ENCODE measurements at regions not wholly inside any gene's neighbourhood (a gene's known extent, or its start where the extent isn't known, plus 50 kb on each side); places are given as distances from the start of the nearest gene placed in this dataset.

- TF ChIP-seq, protein P1, sequence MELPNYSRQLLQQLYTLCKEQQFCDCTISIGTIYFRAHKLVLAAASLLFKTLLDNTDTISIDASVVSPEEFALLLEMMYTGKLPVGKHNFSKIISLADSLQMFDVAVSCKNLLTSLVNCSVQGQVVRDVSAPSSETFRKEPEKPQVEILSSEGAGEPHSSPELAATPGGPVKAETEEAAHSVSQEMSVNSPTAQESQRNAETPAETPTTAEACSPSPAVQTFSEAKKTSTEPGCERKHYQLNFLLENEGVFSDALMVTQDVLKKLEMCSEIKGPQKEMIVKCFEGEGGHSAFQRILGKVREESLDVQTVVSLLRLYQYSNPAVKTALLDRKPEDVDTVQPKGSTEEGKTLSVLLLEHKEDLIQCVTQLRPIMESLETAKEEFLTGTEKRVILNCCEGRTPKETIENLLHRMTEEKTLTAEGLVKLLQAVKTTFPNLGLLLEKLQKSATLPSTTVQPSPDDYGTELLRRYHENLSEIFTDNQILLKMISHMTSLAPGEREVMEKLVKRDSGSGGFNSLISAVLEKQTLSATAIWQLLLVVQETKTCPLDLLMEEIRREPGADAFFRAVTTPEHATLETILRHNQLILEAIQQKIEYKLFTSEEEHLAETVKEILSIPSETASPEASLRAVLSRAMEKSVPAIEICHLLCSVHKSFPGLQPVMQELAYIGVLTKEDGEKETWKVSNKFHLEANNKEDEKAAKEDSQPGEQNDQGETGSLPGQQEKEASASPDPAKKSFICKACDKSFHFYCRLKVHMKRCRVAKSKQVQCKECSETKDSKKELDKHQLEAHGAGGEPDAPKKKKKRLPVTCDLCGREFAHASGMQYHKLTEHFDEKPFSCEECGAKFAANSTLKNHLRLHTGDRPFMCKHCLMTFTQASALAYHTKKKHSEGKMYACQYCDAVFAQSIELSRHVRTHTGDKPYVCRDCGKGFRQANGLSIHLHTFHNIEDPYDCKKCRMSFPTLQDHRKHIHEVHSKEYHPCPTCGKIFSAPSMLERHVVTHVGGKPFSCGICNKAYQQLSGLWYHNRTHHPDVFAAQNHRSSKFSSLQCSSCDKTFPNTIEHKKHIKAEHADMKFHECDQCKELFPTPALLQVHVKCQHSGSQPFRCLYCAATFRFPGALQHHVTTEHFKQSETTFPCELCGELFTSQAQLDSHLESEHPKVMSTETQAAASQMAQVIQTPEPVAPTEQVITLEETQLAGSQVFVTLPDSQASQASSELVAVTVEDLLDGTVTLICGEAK (IDR thresholded peaks at IDR 0.05) = 0 out of 2 replicates have a peak, but pooled peaks have one; percentile 28
- TF ChIP-seq, protein P1 (CRISPR knock-in tag; IDR thresholded peaks at IDR 0.05) = no peak
- TF ChIP-seq ESRRA (IDR thresholded peaks at IDR 0.05; ENCODE audit: borderline replicate concordance, low read depth) = no peak
- DNase-seq (ENCODE audit: extremely low read depth in 1 of 4, low spot score in 3 of 4) (no peak), FAIRE-seq (no peak), ATAC-seq (no peak)
- Histone ChIP-seq H3K36me3 (ENCODE audit: control insufficient read depth, insufficient read depth, low read length) (no peaks in the 10 kb centered on the region), H3K27ac (ENCODE audit: extremely low read depth, low read depth, low read length) (no peak overlapping the region), H3K27me3 (ENCODE audit: control insufficient read depth in 2 of 2, insufficient read depth in 2 of 2, low read length in 2 of 2) (no peaks in the 10 kb centered on the region), H4K20me1 (replicated peaks; ENCODE audit: control insufficient read depth, insufficient read depth, low read length) (no peaks in the 10 kb centered on the region), H3K9ac (ENCODE audit: insufficient read depth in 1 of 2, low read depth in 2 of 2, low read length in 2 of 2) (no peak overlapping the region), H3K9me3 (replicated peaks; ENCODE audit: control insufficient read depth, insufficient read depth, low read depth, low read length) (no peaks in the 10 kb centered on the region), H2AFZ (ENCODE audit: low read depth, low read length) (no peak overlapping the region), H3K4me2 (ENCODE audit: insufficient read depth, low read length) (no peak overlapping the region), H3K79me2 (ENCODE audit: control insufficient read depth, insufficient read depth, low read length) (no peaks in the 10 kb centered on the region), H3K4me3 (no peak overlapping the region), H3K4me1 (replicated peaks in 1 of 2; ENCODE audit: control insufficient read depth in 2 of 2, insufficient read depth in 2 of 2, low read length in 2 of 2) (no peaks in the 10 kb centered on the region), H3K9me1 (ENCODE audit: control insufficient read depth, insufficient read depth, low read length) (no peaks in the 10 kb centered on the region)
- BruUV-seq (replicated peaks) = no TSS peak
- intact Hi-C loops (cut with micrococcal nuclease) (no loop called here), in situ Hi-C loops (cut with MboI) (no loop called here)
- 0% methylated on average over 1 of the region's 1 CpG for WGBS (ENCODE audit: insufficient coverage, low coverage, missing lambda C conversion rate)
- POLR2A ChIA-PET = no interaction called here
- CTCF ChIA-PET (ENCODE audit: low intra/inter-chr PET ratio) = no interaction called here
These were observed 595.9 kb downstream of the KCNJ3 start for GRCh38 chr2:155294358-155294757.

Measured in K562 (cell line).